HepG2 (cell line): ENCODE measurements at regions not wholly inside any gene's neighbourhood (a gene's known extent, or its start where the extent isn't known, plus 50 kb on each side); places are given as distances from the start of the nearest gene placed in this dataset.

Experiments used
- CENPBD1 ChIP-seq: sonication (generic); formaldehyde crosslinking; IDR thresholded peaks from 2 replicates; pipeline ENCODE4 v1.8.0; 2022; ENCODE audit warnings: missing genetic modification reagents, low read depth, mild to moderate bottlenecking, borderline replicate concordance
- FOXK1 ChIP-seq: sonication (generic); formaldehyde crosslinking; IDR thresholded peaks from 2 replicates; pipeline ENCODE4 v1.4.0; 2020; ENCODE audit warnings: low read depth, missing genetic modification reagents, borderline replicate concordance
- GPBP1L1 ChIP-seq: sonication (generic); formaldehyde crosslinking; IDR thresholded peaks from 2 replicates; pipeline ENCODE4 v1.5.0; 2020; ENCODE audit warnings: mild to moderate bottlenecking, missing genetic modification reagents
- HNF4G ChIP-seq, 2 experiments: sonication (generic) in 1 of 2; formaldehyde crosslinking in 1 of 2; IDR thresholded peaks; 2 replicates each; pipeline versions ENCODE4 v1.4.0 to v1.6.1; 2011 to 2020; ENCODE audit warnings: borderline replicate concordance in 2 of 2, low read depth in 2 of 2, mild to moderate bottlenecking in 2 of 2, low read length in 1 of 2, missing genetic modification reagents in 1 of 2, moderate library complexity in 1 of 2
- KDM1A ChIP-seq: IDR thresholded peaks from 2 replicates; pipeline ENCODE4 v1.6.1; 2016; ENCODE audit warnings: missing compliant biosample characterization
- KLF13 ChIP-seq: sonication (generic); formaldehyde crosslinking; IDR thresholded peaks from 2 replicates; pipeline ENCODE4 v1.4.0; 2020; ENCODE audit warnings: mild to moderate bottlenecking, missing genetic modification reagents
- MAFF ChIP-seq: IDR thresholded peaks from 2 replicates; pipeline ENCODE4 v1.6.1; 2011; ENCODE audit warnings: low read depth, low read length, improper control_type of control experiment
- MTF1 ChIP-seq: sonication (generic); formaldehyde crosslinking; IDR thresholded peaks from 2 replicates; pipeline ENCODE4 v1.5.0; 2020; ENCODE audit warnings: missing genetic modification reagents
- ONECUT2 ChIP-seq: sonication (generic); formaldehyde crosslinking; IDR thresholded peaks from 2 replicates; pipeline ENCODE4 v1.4.0; 2020; ENCODE audit warnings: missing genetic modification reagents
- PHF20 ChIP-seq: sonication (generic); formaldehyde crosslinking; IDR thresholded peaks from 2 replicates; pipeline ENCODE4 v1.5.0; 2020; ENCODE audit warnings: mild to moderate bottlenecking, missing genetic modification reagents
- PRMT3 ChIP-seq: sonication (generic); formaldehyde crosslinking; IDR thresholded peaks from 2 replicates; pipeline ENCODE4 v1.8.1; 2022; ENCODE audit warnings: low read depth, mild to moderate bottlenecking, moderate library complexity, missing genetic modification reagents, borderline replicate concordance
- RAD21 ChIP-seq: fragments of 450-650 bp; formaldehyde crosslinking; IDR thresholded peaks from 2 replicates; pipeline ENCODE4 v1.5.0; 2020; ENCODE audit warnings: mild to moderate bottlenecking
- RFX5 ChIP-seq: IDR thresholded peaks from 2 replicates; pipeline ENCODE4 v1.6.1; 2011; ENCODE audit warnings: low read depth, low read length, improper control_type of control experiment
- TBX3 ChIP-seq: fragments of 450-650 bp; IDR thresholded peaks from 2 replicates; pipeline ENCODE4 v1.6.1; 2017; ENCODE audit warnings: antibody characterized with exemption, mild to moderate bottlenecking, inconsistent platforms, borderline replicate concordance
- TEAD3 ChIP-seq: optimal IDR thresholded peaks from 2 replicates; pipeline ENCODE3; 2016; ENCODE audit warnings: borderline replicate concordance
- TGIF2 ChIP-seq: IDR thresholded peaks from 2 replicates; pipeline ENCODE4 v1.6.1; 2016; ENCODE audit warnings: control low read depth, missing compliant biosample characterization
- THAP8 ChIP-seq: sonication (generic); formaldehyde crosslinking; IDR thresholded peaks from 2 replicates; pipeline ENCODE4 v1.5.1; 2020; ENCODE audit warnings: missing genetic modification reagents, mild to moderate bottlenecking, borderline replicate concordance
- U2AF1 ChIP-seq: fragments of 200-400 bp; formaldehyde crosslinking; optimal IDR thresholded peaks from 2 replicates; pipeline ENCODE3; 2017; ENCODE audit warnings: mild to moderate bottlenecking, low read depth, low read length
- ZBTB7B ChIP-seq: sonication (generic); formaldehyde crosslinking; IDR thresholded peaks from 2 replicates; pipeline ENCODE4 v1.4.0; 2020; ENCODE audit warnings: missing genetic modification reagents
- ZFP36L1 ChIP-seq: sonication (generic); formaldehyde crosslinking; IDR thresholded peaks from 2 replicates; pipeline ENCODE4 v1.8.0; 2022; ENCODE audit warnings: mild to moderate bottlenecking, missing genetic modification reagents, moderate library complexity
- ZKSCAN5 ChIP-seq: sonication (generic); formaldehyde crosslinking; IDR thresholded peaks from 2 replicates; pipeline ENCODE4 v1.5.1; 2020; ENCODE audit warnings: mild to moderate bottlenecking, missing genetic modification reagents
- ZNF292 ChIP-seq: sonication (generic); formaldehyde crosslinking; IDR thresholded peaks from 2 replicates; pipeline ENCODE4 v1.8.1; 2022; ENCODE audit warnings: mild to moderate bottlenecking, low read depth, missing genetic modification reagents, borderline replicate concordance
- ZNF3 ChIP-seq: IDR thresholded peaks from 2 replicates; pipeline ENCODE4 v1.7.0; 2017; ENCODE audit warnings: inconsistent platforms
- ZNF30 ChIP-seq: sonication (generic); formaldehyde crosslinking; IDR thresholded peaks from 2 replicates; pipeline ENCODE4 v1.5.0; 2020; ENCODE audit warnings: mild to moderate bottlenecking, missing genetic modification reagents
- ZNF326 ChIP-seq: sonication (generic); formaldehyde crosslinking; IDR thresholded peaks from 2 replicates; pipeline ENCODE4 v1.4.0; 2020; ENCODE audit warnings: missing genetic modification reagents, borderline replicate concordance
- ZNF576 ChIP-seq: sonication (generic); formaldehyde crosslinking; IDR thresholded peaks from 2 replicates; pipeline ENCODE4 v1.4.0; 2020; ENCODE audit warnings: mild to moderate bottlenecking, missing genetic modification reagents
- ZNF670 ChIP-seq: sonication (generic); formaldehyde crosslinking; IDR thresholded peaks from 2 replicates; pipeline ENCODE4 v1.8.0; 2022; ENCODE audit warnings: mild to moderate bottlenecking, missing genetic modification reagents, borderline replicate concordance
- ZNF782 ChIP-seq: sonication (generic); formaldehyde crosslinking; IDR thresholded peaks from 2 replicates; pipeline ENCODE4 v1.4.0; 2020; ENCODE audit warnings: missing genetic modification reagents, mild to moderate bottlenecking, borderline replicate concordance
- ZNF788 ChIP-seq: sonication (generic); formaldehyde crosslinking; IDR thresholded peaks from 2 replicates; pipeline ENCODE4 v1.5.0; 2020; ENCODE audit warnings: mild to moderate bottlenecking, missing genetic modification reagents, borderline replicate concordance

- TF ChIP-seq ZNF576 = no peak
- no peak for TF ChIP-seq FOXK1 (CRISPR knock-in tag)
- TF ChIP-seq ZNF30 (CRISPR knock-in tag) = no peak
- peak; percentile 74; the same call in 1 of the 2 replicates for TF ChIP-seq ONECUT2 (CRISPR knock-in tag)
- TF ChIP-seq KLF13 (CRISPR knock-in tag) = no peak
- no peak for TF ChIP-seq ZNF782
- TF ChIP-seq ZNF788 (CRISPR knock-in tag) = no peak
- TF ChIP-seq ZBTB7B = no peak
- no peak for TF ChIP-seq PRMT3 (CRISPR knock-in tag)
- TF ChIP-seq ZKSCAN5 (CRISPR knock-in tag) = no peak
- no peak for TF ChIP-seq TBX3
- 0 out of 2 replicates have a peak, but pooled peaks have one; percentile 39 for TF ChIP-seq HNF4G (IDR thresholded peaks at IDR 0.05; ENCODE audit: borderline replicate concordance, low read depth, low read length)
- TF ChIP-seq HNF4G (CRISPR knock-in tag; IDR thresholded peaks at IDR 0.05; ENCODE audit: borderline replicate concordance, low read depth) = no peak
- TF ChIP-seq RFX5 = no peak
- no peak for TF ChIP-seq ZFP36L1 (CRISPR knock-in tag)
- TF ChIP-seq MTF1 (CRISPR knock-in tag) = no peak
- TF ChIP-seq ZNF3 (CRISPR knock-in tag) = peak; percentile 80; the same call in 1 of the 2 replicates
- peak; percentile 73 for TF ChIP-seq MAFF
- no peak for TF ChIP-seq KDM1A
- TF ChIP-seq THAP8 = no peak
- TF ChIP-seq RAD21 (CRISPR knock-in tag) = no peak
- no peak for TF ChIP-seq U2AF1
- peak; percentile 57 for TF ChIP-seq TEAD3 (CRISPR knock-in tag)
- peak; percentile 39; the same call in 1 of the 2 replicates for TF ChIP-seq ZNF292
- no peak for TF ChIP-seq ZNF670
- TF ChIP-seq GPBP1L1 (CRISPR knock-in tag) = no peak
- TF ChIP-seq ZNF326 (CRISPR knock-in tag) = no peak
- no peak for TF ChIP-seq CENPBD1 (CRISPR knock-in tag)
- no peak for TF ChIP-seq TGIF2 (CRISPR knock-in tag)
- TF ChIP-seq PHF20 (CRISPR knock-in tag) = no peak
These were observed 149.6 kb upstream of the SH3BP4 start (continued) for GRCh38 chr2:234802071-234802844.
